Heart left ventricle (tissue), 16 donors: ENCODE measurements at regions not wholly inside any gene's neighbourhood (a gene's known extent, or its start where the extent isn't known, plus 50 kb on each side); places are given as distances from the start of the nearest gene placed in this dataset.

ENCODE experiments used
- ATAC-seq, 4 donors: fragments of 200-7000 bp; cut with Tn5 transposase; one replicate each; pipeline ENCODE4 v1.9.1; 2020 to 2022; ENCODE audit warnings: moderate library complexity in 4 of 4, mild to moderate bottlenecking in 3 of 4, moderate number of reproducible peaks in 1 of 4
- DNase-seq, 5 donors: peaks; one replicate each; pipeline ENCODE4 v3.0.0-alpha.2; 2020
- H3K27ac ChIP-seq, 12 donors: fragments of 200-600 bp; sonication (generic) in 4 of 12; one replicate each; pipeline versions ENCODE4 v1.5.0 to v1.8.0; 2016 to 2022; ENCODE audit warnings: mild to moderate bottlenecking in 2 of 12
- H3K27me3 ChIP-seq, 9 donors: fragments of 200-600 bp; sonication (generic) in 2 of 9; one replicate each; pipeline versions ENCODE4 v1.5.1 to v1.8.0; 2016 to 2022; ENCODE audit warnings: mild to moderate bottlenecking in 3 of 9
- H3K36me3 ChIP-seq, 9 donors: fragments of 200-600 bp; sonication (generic) in 2 of 9; one replicate each; pipeline versions ENCODE4 v1.5.0 to v1.8.0; 2018 to 2022; ENCODE audit warnings: mild to moderate bottlenecking in 2 of 9
- H3K4me1 ChIP-seq, 12 donors: fragments of 200-600 bp; sonication (generic) in 4 of 12; one replicate each; pipeline versions ENCODE4 v1.5.0 to v1.8.0; 2016 to 2022; ENCODE audit warnings: mild to moderate bottlenecking in 3 of 12
- H3K4me3 ChIP-seq, 12 donors: fragments of 200-600 bp; sonication (generic) in 4 of 12; one replicate each; pipeline versions ENCODE4 v1.5.0 to v1.8.0; 2017 to 2022; ENCODE audit warnings: mild to moderate bottlenecking in 9 of 12, moderate library complexity in 4 of 12
- H3K9me3 ChIP-seq, 12 donors: fragments of 200-600 bp; sonication (generic) in 4 of 12; one replicate each; pipeline versions ENCODE4 v1.5.0 to v1.8.0; 2016 to 2022; ENCODE audit warnings: mild to moderate bottlenecking in 1 of 12
- CTCF ChIP-seq, 12 donors: fragments of 200-600 bp; sonication (generic) in 4 of 12; IDR thresholded peaks; one replicate each; pipeline versions ENCODE4 v1.5.0 to v1.8.0; 2018 to 2022; ENCODE audit warnings: antibody characterized with exemption in 12 of 12, mild to moderate bottlenecking in 5 of 12
- POLR2A ChIP-seq, 2 donors: fragments of 450-650 bp; IDR thresholded peaks; one replicate each; pipeline ENCODE4 v1.6.1; 2017; ENCODE audit warnings: antibody characterized with exemption in 2 of 2, mild to moderate bottlenecking in 2 of 2, moderate library complexity in 2 of 2
- WGBS, 4 donors: extraction: QIAGEN DNeasy Blood & Tissue Kit in 2 of 4; methylation state at CpG; one replicate each; pipeline versions ENCODE4 v1.1.5 to v1.1.7; 2013 to 2018; 5-methylcytosine and 5-hydroxymethylcytosine counted together
- intact Hi-C, 10 donors: fragments of 100-400 bp; cut with DNase I; formaldehyde crosslinking; loops; one replicate each; pipeline versions ENCODE4 v1.11.1 to v1.14.2; 2022
- donor health status: ischemic (EF 13 %, LVEDD 7.1; RV severe dilation, severe dysfunction).
- donor health status: healthy with polysubstance abuse.
- donor health status: DM: no; HTN: yes; CAD: no.
- donor health status: DM: no; HTN: no; CAD: no.
- donor health status: ischemic (EF 25% LVEDD 6.9; RV normal size, moderate dysfunction).
- donor health status: ischemic (EF 25% LVEDD 5.7; RV mildly dilated, moderate dysfunction).
- donor health status: healthy.
- donor health status: DM: yes; HTN: yes; CAD: no.
- donor health status: ischemic (EF 35%, LVEDD 5.7; RV mildly dilated, moderate dysfunction).
- donor health status: nonischemic (EF 11% LVEDD 7.7; RV severe dilation, severe dysfunction).
- donor health status: DM: yes; HTN: yes; CAD: no.
- donor health status: PGD.
- donor health status: ischemic (EF 29% LVEDD 5.4; RV normal size, mild dysfunction).
- donor health status: nonischemic (EF 23%, LVEDD 6.1; RV moderate dilation, normal function).

- Histone ChIP-seq H3K4me1 (peaks cover 7 to 88% (median 46%) of the 10 kb centered on the region in 12 donors), H3K27ac (no peak overlapping the region), H3K36me3 (no peaks in the 10 kb centered on the region), H3K9me3 (no peaks in the 10 kb centered on the region), H3K4me3 (no peak overlapping the region), H3K27me3 (no peaks in the 10 kb centered on the region)
- no peak for DNase-seq
- TF ChIP-seq POLR2A (IDR thresholded peaks at IDR 0.05) (no peak), CTCF (IDR thresholded peaks at IDR 0.05) (no peak)
- WGBS, 4 donors = 81 to 90% (median 86%) methylated on average over 3 of the region's 3 CpGs
- intact Hi-C loops = loop anchor here in 4 of 10 donors (10.0 kb wide), 2 partner anchors 68 to 188 kb away; partner anchors contain the start of genes MPHOSPH9 (in 3 of the 4) and MTRFR (in 3 of the 4)
- ATAC-seq = no peak
Observed at GRCh38 chr12:123046431-123046830, 66.0 kb downstream of the ARL6IP4 start.

GRCh38 chr12:123045678-123046077, 65.2 kb downstream of the ARL6IP4 start:
- no peaks in the 10 kb centered on the region for H3K27me3 ChIP-seq
- peaks cover 7 to 80% (median 40%) of the 10 kb centered on the region in 12 donors for H3K4me1 ChIP-seq
- ATAC-seq = no peak
- no peak for DNase-seq
- no peaks in the 10 kb centered on the region for H3K9me3 ChIP-seq
- no peak for TF ChIP-seq POLR2A (IDR thresholded peaks at IDR 0.05)
- no peak for TF ChIP-seq CTCF (IDR thresholded peaks at IDR 0.05)
- H3K36me3 ChIP-seq = no peaks in the 10 kb centered on the region
- peak overlapping the region in 1 of 12 donors; percentile 22 for H3K27ac ChIP-seq
- WGBS, 4 donors = 85 to 90% (median 89%) methylated on average over 7 of the region's 7 CpGs
- intact Hi-C loops = loop anchor here in 4 of 10 donors (2.0 to 10.0 kb wide), 3 partner anchors 69 to 189 kb away; partner anchors contain the start of genes MPHOSPH9 (in 3 of the 4) and MTRFR (in 3 of the 4)
- H3K4me3 ChIP-seq = no peak overlapping the region

GRCh38 chr12:123044351-123044750, 63.9 kb downstream of the ARL6IP4 start:
- ATAC-seq = peak in 1 of 4 donors; percentile 1
- Histone ChIP-seq H3K4me3 (no peak overlapping the region), H3K9me3 (no peaks in the 10 kb centered on the region), H3K36me3 (no peaks in the 10 kb centered on the region), H3K27me3 (no peaks in the 10 kb centered on the region), H3K27ac (peak overlapping the region in 3 of 12 donors; percentile 23 to 75 (median 66)), H3K4me1 (peaks cover 2 to 67% (median 29%) of the 10 kb centered on the region in 12 donors)
- no peak for TF ChIP-seq POLR2A (IDR thresholded peaks at IDR 0.05)
- TF ChIP-seq CTCF (IDR thresholded peaks at IDR 0.05) = no peak
- intact Hi-C loops = loop anchor here (2.0 to 10.0 kb wide), 8 partner anchors 33 to 193 kb away; partner anchors contain the start of genes MPHOSPH9 (in 5 of the 10), MTRFR (in 5 of the 10) and PITPNM2 (in 2 of the 10)
- WGBS, 4 donors = 20 to 54% (median 26%) methylated on average over 1 of the region's 1 CpG
- DNase-seq = peak in 1 of 5 donors; percentile 11

GRCh38 chr12:123043536-123044001, 63.1 kb downstream of the ARL6IP4 start:
- Histone ChIP-seq H3K27ac (peak overlapping the region in 7 of 12 donors; percentile 3 to 75 (median 35)), H3K4me1 (peaks cover 2 to 59% (median 27%) of the 10 kb centered on the region in 12 donors), H3K36me3 (no peaks in the 10 kb centered on the region), H3K4me3 (no peak overlapping the region), H3K9me3 (no peaks in the 10 kb centered on the region), H3K27me3 (no peaks in the 10 kb centered on the region)
- TF ChIP-seq POLR2A (IDR thresholded peaks at IDR 0.05) (no peak), CTCF (IDR thresholded peaks at IDR 0.05) (peak; percentile 49 to 86 (median 72))
- peak; percentile 87 to 94 (median 92) for ATAC-seq
- 19 to 34% (median 29%) methylated on average over 6 to 7 of the region's 7 CpGs for WGBS, 4 donors
- DNase-seq = peak; percentile 80 to 91 (median 89)
- intact Hi-C loops = loop anchor here (1.0 to 10.0 kb wide), 11 partner anchors 34 to 194 kb away; partner anchors contain the start of genes PITPNM2 (in 7 of the 10), MPHOSPH9 (in 5 of the 10) and MTRFR (in 5 of the 10)
